Thyroid gland (tissue), 4 donors: ENCODE measurements at regions not wholly inside any gene's neighbourhood (a gene's known extent, or its start where the extent isn't known, plus 50 kb on each side); places are given as distances from the start of the nearest gene placed in this dataset.

Experiments used
- POLR2A ChIP-seq, 2 donors: fragments of 450-650 bp; IDR thresholded peaks; one replicate each; pipeline ENCODE4 v1.6.1; 2017; ENCODE audit warnings: antibody characterized with exemption in 2 of 2, mild to moderate bottlenecking in 2 of 2, moderate library complexity in 1 of 2
- TF ChIP-seq, protein P1 (sequence below), 6 experiments: fragments of 200-600 bp in 3 of 6; fragments of 450-650 bp in 3 of 6; sonication (generic) in 3 of 6; IDR thresholded peaks; one replicate each; pipeline ENCODE4 v1.5.1; 2016 to 2019; ENCODE audit warnings: antibody characterized with exemption in 6 of 6, mild to moderate bottlenecking in 2 of 6, inconsistent platforms in 1 of 6, moderate library complexity in 1 of 6

GRCh38 chr2:12807907-12808810 lies 91.4 kb downstream of the TRIB2 start:
- TF ChIP-seq, protein P1, sequence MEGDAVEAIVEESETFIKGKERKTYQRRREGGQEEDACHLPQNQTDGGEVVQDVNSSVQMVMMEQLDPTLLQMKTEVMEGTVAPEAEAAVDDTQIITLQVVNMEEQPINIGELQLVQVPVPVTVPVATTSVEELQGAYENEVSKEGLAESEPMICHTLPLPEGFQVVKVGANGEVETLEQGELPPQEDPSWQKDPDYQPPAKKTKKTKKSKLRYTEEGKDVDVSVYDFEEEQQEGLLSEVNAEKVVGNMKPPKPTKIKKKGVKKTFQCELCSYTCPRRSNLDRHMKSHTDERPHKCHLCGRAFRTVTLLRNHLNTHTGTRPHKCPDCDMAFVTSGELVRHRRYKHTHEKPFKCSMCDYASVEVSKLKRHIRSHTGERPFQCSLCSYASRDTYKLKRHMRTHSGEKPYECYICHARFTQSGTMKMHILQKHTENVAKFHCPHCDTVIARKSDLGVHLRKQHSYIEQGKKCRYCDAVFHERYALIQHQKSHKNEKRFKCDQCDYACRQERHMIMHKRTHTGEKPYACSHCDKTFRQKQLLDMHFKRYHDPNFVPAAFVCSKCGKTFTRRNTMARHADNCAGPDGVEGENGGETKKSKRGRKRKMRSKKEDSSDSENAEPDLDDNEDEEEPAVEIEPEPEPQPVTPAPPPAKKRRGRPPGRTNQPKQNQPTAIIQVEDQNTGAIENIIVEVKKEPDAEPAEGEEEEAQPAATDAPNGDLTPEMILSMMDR (IDR thresholded peaks at IDR 0.05), result no peak
- TF ChIP-seq POLR2A (IDR thresholded peaks at IDR 0.05), result no peak
